ENCODE measurements at regions not wholly inside any gene's neighbourhood (a gene's known extent, or its start where the extent isn't known, plus 50 kb on each side); places are given as distances from the start of the nearest gene placed in this dataset.

DNA sequence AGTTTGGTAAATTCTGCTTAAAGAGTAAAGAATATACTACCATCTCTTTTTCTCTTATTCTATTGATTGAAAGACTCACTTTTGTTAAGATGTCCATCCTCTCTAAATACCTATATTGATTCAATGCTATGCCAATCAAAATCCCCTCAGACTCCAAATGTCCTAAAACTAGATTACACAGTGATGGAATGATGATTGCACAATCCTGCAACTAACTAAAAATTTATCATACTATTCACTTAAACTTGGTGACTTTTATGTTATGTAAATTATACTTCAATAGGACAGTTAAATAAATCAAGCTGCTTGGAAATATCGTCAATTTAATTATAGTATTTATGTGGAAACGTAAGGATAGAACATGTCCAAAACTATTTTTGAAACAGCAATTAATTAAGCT is 2765.1 kb upstream of the PCDH20 start:
- TF ChIP-seq RARB (CRISPR knock-in tag; IDR thresholded peaks at IDR 0.05): no peak
- TF ChIP-seq ISL1 (CRISPR knock-in tag; IDR thresholded peaks at IDR 0.05): no peak
- TF ChIP-seq, protein P1, sequence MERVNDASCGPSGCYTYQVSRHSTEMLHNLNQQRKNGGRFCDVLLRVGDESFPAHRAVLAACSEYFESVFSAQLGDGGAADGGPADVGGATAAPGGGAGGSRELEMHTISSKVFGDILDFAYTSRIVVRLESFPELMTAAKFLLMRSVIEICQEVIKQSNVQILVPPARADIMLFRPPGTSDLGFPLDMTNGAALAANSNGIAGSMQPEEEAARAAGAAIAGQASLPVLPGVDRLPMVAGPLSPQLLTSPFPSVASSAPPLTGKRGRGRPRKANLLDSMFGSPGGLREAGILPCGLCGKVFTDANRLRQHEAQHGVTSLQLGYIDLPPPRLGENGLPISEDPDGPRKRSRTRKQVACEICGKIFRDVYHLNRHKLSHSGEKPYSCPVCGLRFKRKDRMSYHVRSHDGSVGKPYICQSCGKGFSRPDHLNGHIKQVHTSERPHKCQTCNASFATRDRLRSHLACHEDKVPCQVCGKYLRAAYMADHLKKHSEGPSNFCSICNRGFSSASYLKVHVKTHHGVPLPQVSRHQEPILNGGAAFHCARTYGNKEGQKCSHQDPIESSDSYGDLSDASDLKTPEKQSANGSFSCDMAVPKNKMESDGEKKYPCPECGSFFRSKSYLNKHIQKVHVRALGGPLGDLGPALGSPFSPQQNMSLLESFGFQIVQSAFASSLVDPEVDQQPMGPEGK (CRISPR knock-in tag; IDR thresholded peaks at IDR 0.05; ENCODE audit: borderline replicate concordance): no peak
- no peak for TF ChIP-seq TCF4 (CRISPR knock-in tag; IDR thresholded peaks at IDR 0.05; ENCODE audit: borderline replicate concordance)
- no peak for TF ChIP-seq CSDC2 (CRISPR knock-in tag; IDR thresholded peaks at IDR 0.05)
- TF ChIP-seq, protein P2, sequence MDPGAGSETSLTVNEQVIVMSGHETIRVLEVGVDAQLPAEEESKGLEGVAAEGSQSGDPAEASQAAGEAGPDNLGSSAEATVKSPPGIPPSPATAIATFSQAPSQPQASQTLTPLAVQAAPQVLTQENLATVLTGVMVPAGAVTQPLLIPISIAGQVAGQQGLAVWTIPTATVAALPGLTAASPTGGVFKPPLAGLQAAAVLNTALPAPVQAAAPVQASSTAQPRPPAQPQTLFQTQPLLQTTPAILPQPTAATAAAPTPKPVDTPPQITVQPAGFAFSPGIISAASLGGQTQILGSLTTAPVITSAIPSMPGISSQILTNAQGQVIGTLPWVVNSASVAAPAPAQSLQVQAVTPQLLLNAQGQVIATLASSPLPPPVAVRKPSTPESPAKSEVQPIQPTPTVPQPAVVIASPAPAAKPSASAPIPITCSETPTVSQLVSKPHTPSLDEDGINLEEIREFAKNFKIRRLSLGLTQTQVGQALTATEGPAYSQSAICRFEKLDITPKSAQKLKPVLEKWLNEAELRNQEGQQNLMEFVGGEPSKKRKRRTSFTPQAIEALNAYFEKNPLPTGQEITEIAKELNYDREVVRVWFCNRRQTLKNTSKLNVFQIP (CRISPR knock-in tag; IDR thresholded peaks at IDR 0.05; ENCODE audit: borderline replicate concordance, low read depth): no peak
- no peak for TF ChIP-seq ZFP30 (CRISPR knock-in tag; IDR thresholded peaks at IDR 0.05)
